ENCODE measurements at regions not wholly inside any gene's neighbourhood (a gene's known extent, or its start where the extent isn't known, plus 50 kb on each side); places are given as distances from the start of the nearest gene placed in this dataset.

GRCh38 chr14:51545396-51545795 is 106.3 kb upstream of the FRMD6 start:
- CTCF ChIA-PET = interaction anchor here (0.7 to 1.2 kb wide), 4 partner anchors 10 to 262 kb away, joined by 3 read pairs; no protein-coding TSS in a partner anchor
- POLR2A ChIA-PET = no interaction called here
- no peak for FAIRE-seq
- Histone ChIP-seq H3K4me2 (ENCODE audit: insufficient read depth, low read length) (no peak overlapping the region), H3K36me3 (ENCODE audit: control insufficient read depth in 2 of 2, extremely low read depth in 1 of 2, insufficient read depth in 2 of 2, low read length in 2 of 2) (no peaks in the 10 kb centered on the region), H3K4me3 (replicated peaks in 1 of 3; ENCODE audit: insufficient read depth in 1 of 3, low read depth in 1 of 3, low read length in 3 of 3) (no peak overlapping the region), H4K20me1 (replicated peaks; ENCODE audit: control insufficient read depth, extremely low read depth, insufficient read depth, low read length) (no peaks in the 10 kb centered on the region), H3K27ac (ENCODE audit: insufficient read depth, low read depth, low read length) (no peak overlapping the region), H2AFZ (ENCODE audit: low read depth, low read length) (no peak overlapping the region), H3K4me1 (ENCODE audit: control insufficient read depth, extremely low read depth, insufficient read depth, low read length) (peaks cover 36% of the 10 kb centered on the region), H3K9me3 (replicated peaks; ENCODE audit: control insufficient read depth, insufficient read depth, low read length) (no peaks in the 10 kb centered on the region), H3K79me2 (ENCODE audit: control insufficient read depth, insufficient read depth, low read length) (no peaks in the 10 kb centered on the region), H3K9ac (replicated peaks; ENCODE audit: extremely low read depth, insufficient read depth, low read length) (no peak overlapping the region), H3K9me1 (replicated peaks; ENCODE audit: control insufficient read depth, extremely low read depth, insufficient read depth, low read length) (no peaks in the 10 kb centered on the region), H3K27me3 (ENCODE audit: control insufficient read depth in 2 of 2, insufficient read depth in 2 of 2, low read length in 2 of 2) (no peaks in the 10 kb centered on the region)
- DNase-seq (ENCODE audit: low read depth, low spot score) = no peak
- intact Hi-C loops (cut with micrococcal nuclease) = loop anchor here (10.0 kb wide), 1 partner anchor 261 kb away; no protein-coding TSS in a partner anchor
- no TSS peak for BruUV-seq (replicated peaks)
- TF ChIP-seq JUN (IDR thresholded peaks at IDR 0.05; ENCODE audit: borderline replicate concordance, insufficient read depth, insufficient read length, low read depth) = no peak
- TF ChIP-seq EZH2 (IDR thresholded peaks at IDR 0.05; ENCODE audit: borderline replicate concordance, low read depth, low read length, severe bottlenecking) = no peak
- TF ChIP-seq POLR2A (IDR thresholded peaks at IDR 0.05; ENCODE audit: low read depth, low read length) = no peak
- no peak for TF ChIP-seq CTCF (IDR thresholded peaks at IDR 0.05; ENCODE audit: extremely low read depth in 1 of 2, insufficient read depth in 1 of 2, low read depth in 1 of 2, low read length in 2 of 2)
- TF ChIP-seq MYC (IDR thresholded peaks at IDR 0.05; ENCODE audit: low read depth, low read length) = no peak
- TF ChIP-seq GATA2 (IDR thresholded peaks at IDR 0.05; ENCODE audit: insufficient read depth, insufficient read length, low read depth, low read length) = no peak
- TF ChIP-seq FOS (IDR thresholded peaks at IDR 0.05; ENCODE audit: borderline replicate concordance, insufficient read depth, low read length) = no peak
- no peak for TF ChIP-seq MAX (IDR thresholded peaks at IDR 0.05; ENCODE audit: insufficient read depth, insufficient read length)
- no peak for TF ChIP-seq POLR2AphosphoS5 (IDR thresholded peaks at IDR 0.05; ENCODE audit: insufficient read depth, low read depth, low read length)
- dilution Hi-C loops (cut with MboI; ENCODE audit: extremely low pct_ligation_motif_present, low sequenced_read_pairs) = no loop called here

All from endothelial cell of umbilical vein (primary cell).